Keratinocyte (primary cell): ENCODE measurements at regions not wholly inside any gene's neighbourhood (a gene's known extent, or its start where the extent isn't known, plus 50 kb on each side); places are given as distances from the start of the nearest gene placed in this dataset.

Experiments used
- DNase-seq: peaks from one replicate; pipeline ENCODE4 v3.0.0-alpha.2; 2011; ENCODE audit warnings: low read depth, missing footprints, low spot score
- FAIRE-seq: peaks from 2 replicates; lab custom pipeline; 2011; peaks lifted over from hg19 to GRCh38; lab: Jason Lieb, UNC
- H2AFZ ChIP-seq: 2 replicates; pipeline ENCODE4 v1.6.0; 2012; ENCODE audit warnings: low read length, control low read depth, inconsistent platforms; ENCODE audit not compliant: control insufficient read depth
- H3K27ac ChIP-seq: 2 replicates; pipeline ENCODE4 v1.5.1; 2011; ENCODE audit warnings: low read length; ENCODE audit not compliant: control insufficient read depth, insufficient read depth
- H3K27me3 ChIP-seq: 3 replicates; pipeline ENCODE4 v1.6.0; 2011; ENCODE audit warnings: low read length; ENCODE audit not compliant: control insufficient read depth, insufficient read depth; ENCODE audit errors: extremely low read depth
- H3K36me3 ChIP-seq, 2 experiments: 2 replicates in 1 of 2; 3 replicates in 1 of 2; pipeline ENCODE4 v1.5.1; 2011; ENCODE audit warnings: low read length in 2 of 2, mild to moderate bottlenecking in 1 of 2; ENCODE audit not compliant: control insufficient read depth in 2 of 2, insufficient read depth in 2 of 2; ENCODE audit errors: extremely low read depth in 1 of 2
- H3K4me1 ChIP-seq: 3 replicates; pipeline ENCODE4 v1.5.1; 2011; ENCODE audit warnings: low read length; ENCODE audit not compliant: control insufficient read depth, insufficient read depth; ENCODE audit errors: extremely low read depth
- H3K4me2 ChIP-seq: 3 replicates; pipeline ENCODE4 v1.6.0; 2011; ENCODE audit warnings: low read depth, low read length; ENCODE audit not compliant: control insufficient read depth, insufficient read depth; ENCODE audit errors: extremely low read depth
- H3K4me3 ChIP-seq, 3 experiments: fragments of 200-600 bp in 1 of 3; sonication (generic) in 1 of 3; 2 replicates in 2 of 3; 3 replicates in 1 of 3; pipeline ENCODE4 v1.5.1; 2011 to 2016; ENCODE audit warnings: low read length in 3 of 3, mild to moderate bottlenecking in 3 of 3, control low read depth in 2 of 3, inconsistent platforms in 1 of 3, low read depth in 1 of 3, mixed read lengths in 1 of 3, mixed run types in 1 of 3, moderate library complexity in 1 of 3; ENCODE audit not compliant: control insufficient read depth in 2 of 3, insufficient read depth in 2 of 3; ENCODE audit errors: extremely low read depth in 1 of 3
- H3K79me2 ChIP-seq: 2 replicates; pipeline ENCODE4 v1.6.0; 2012; ENCODE audit warnings: low read length; ENCODE audit not compliant: control insufficient read depth, insufficient read depth
- H3K9ac ChIP-seq: 3 replicates; pipeline ENCODE4 v1.6.0; 2011; ENCODE audit warnings: low read length; ENCODE audit not compliant: control insufficient read depth, insufficient read depth; ENCODE audit errors: extremely low read depth
- H3K9me1 ChIP-seq: 3 replicates; pipeline ENCODE4 v1.6.0; 2011; ENCODE audit warnings: low read length; ENCODE audit not compliant: control insufficient read depth, insufficient read depth; ENCODE audit errors: extremely low read depth
- H3K9me3 ChIP-seq: 2 replicates; pipeline ENCODE4 v1.5.1; 2012; ENCODE audit warnings: low read depth, low read length; ENCODE audit not compliant: control insufficient read depth
- H4K20me1 ChIP-seq: 3 replicates; pipeline ENCODE4 v1.6.0; 2011; ENCODE audit warnings: low read length; ENCODE audit not compliant: control insufficient read depth, insufficient read depth; ENCODE audit errors: extremely low read depth
- CTCF ChIP-seq, 3 experiments: IDR thresholded peaks in 1 of 3; conservative IDR thresholded peaks in 1 of 3; optimal IDR thresholded peaks in 1 of 3; 2 replicates in 2 of 3; 3 replicates in 1 of 3; pipeline versions ENCODE3 to v1.5.1; 2011; ENCODE audit warnings: low read length in 3 of 3, mild to moderate bottlenecking in 3 of 3, moderate library complexity in 2 of 3, control low read depth in 1 of 3, inconsistent platforms in 1 of 3; ENCODE audit not compliant: insufficient read depth in 2 of 3; ENCODE audit errors: extremely low read depth in 1 of 3
- EZH2 ChIP-seq: IDR thresholded peaks from one replicate; pipeline ENCODE4 v1.6.1; 2012; ENCODE audit warnings: inconsistent platforms, mild to moderate bottlenecking, low read length, moderate library complexity
- dilution Hi-C: fragments of 300-500 bp; cut with MboI; formaldehyde crosslinking; loops from one replicate; pipeline ENCODE4 v1.7.0; 2020; ENCODE audit warnings: low sequenced_read_pairs; ENCODE audit not compliant: extremely low pct_ligation_motif_present

GRCh38 chr11:119889111-119889510 is 160.1 kb upstream of the NECTIN1 start:
- no peaks in the 10 kb centered on the region for H3K9me1 ChIP-seq
- dilution Hi-C loops, result no loop called here
- H4K20me1 ChIP-seq, result no peaks in the 10 kb centered on the region
- no peak for FAIRE-seq
- H3K79me2 ChIP-seq, result no peaks in the 10 kb centered on the region
- H3K9ac ChIP-seq, result no peak overlapping the region
- no peak for DNase-seq
- no peaks in the 10 kb centered on the region for H3K36me3 ChIP-seq
- no peak overlapping the region for H3K4me3 ChIP-seq
- no peak overlapping the region for H2AFZ ChIP-seq
- no peak overlapping the region for H3K4me2 ChIP-seq
- H3K9me3 ChIP-seq, result no peaks in the 10 kb centered on the region
- no peak overlapping the region for H3K27ac ChIP-seq
- no peaks in the 10 kb centered on the region for H3K4me1 ChIP-seq
- H3K27me3 ChIP-seq, result peaks cover 39% of the 10 kb centered on the region
- TF ChIP-seq CTCF (optimal IDR thresholded peaks at IDR 0.05 in 1 of 3, IDR thresholded peaks at IDR 0.05 in 1 of 3, conservative IDR thresholded peaks at IDR 0.05 in 1 of 3; ENCODE audit: extremely low read depth in 1 of 3, insufficient read depth in 2 of 3, low read length in 3 of 3) (no peak), EZH2 (no peak)

DNA sequence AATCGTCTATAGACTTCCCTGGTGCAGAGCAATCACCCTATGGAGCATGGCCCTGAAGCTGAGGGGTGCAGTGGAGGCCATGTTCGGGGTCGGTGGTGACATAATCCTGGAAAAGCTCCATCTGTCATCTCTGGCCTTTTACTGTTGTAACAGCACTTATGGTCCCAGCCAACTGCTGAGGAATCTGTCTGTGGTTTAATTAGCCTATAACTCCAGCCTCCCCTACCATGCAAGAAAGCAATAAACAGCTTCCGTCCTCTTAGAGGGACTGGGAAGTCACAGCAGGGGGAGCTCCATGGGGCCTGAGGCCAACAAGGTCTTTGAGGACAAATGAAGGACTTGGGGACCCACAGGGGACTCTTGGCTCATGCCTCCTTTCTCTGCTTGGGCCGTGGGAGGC is 159.1 kb upstream of the NECTIN1 start:
- H3K27me3 ChIP-seq, result peaks cover 39% of the 10 kb centered on the region
- H3K79me2 ChIP-seq, result no peaks in the 10 kb centered on the region
- H4K20me1 ChIP-seq, result no peaks in the 10 kb centered on the region
- H3K9me1 ChIP-seq, result no peaks in the 10 kb centered on the region
- H3K9ac ChIP-seq, result no peak overlapping the region
- H3K9me3 ChIP-seq, result no peaks in the 10 kb centered on the region
- FAIRE-seq (no peak), DNase-seq (no peak)
- no peaks in the 10 kb centered on the region for H3K36me3 ChIP-seq
- no peak overlapping the region for H2AFZ ChIP-seq
- no peak overlapping the region for H3K4me2 ChIP-seq
- TF ChIP-seq CTCF (optimal IDR thresholded peaks at IDR 0.05 in 1 of 3, IDR thresholded peaks at IDR 0.05 in 1 of 3, conservative IDR thresholded peaks at IDR 0.05 in 1 of 3; ENCODE audit: extremely low read depth in 1 of 3, insufficient read depth in 2 of 3, low read length in 3 of 3) (no peak), EZH2 (no peak)
- H3K27ac ChIP-seq, result no peak overlapping the region
- dilution Hi-C loops, result no loop called here
- no peak overlapping the region for H3K4me3 ChIP-seq
- H3K4me1 ChIP-seq, result no peaks in the 10 kb centered on the region
